LNCAP (cell line): ENCODE measurements at regions not wholly inside any gene's neighbourhood (a gene's known extent, or its start where the extent isn't known, plus 50 kb on each side); places are given as distances from the start of the nearest gene placed in this dataset.

Experiments
- CTCF ChIP-seq: fragments of 450-650 bp; IDR thresholded peaks from 2 replicates; pipeline ENCODE4 v1.5.1; 2017; ENCODE audit warnings: mild to moderate bottlenecking

GRCh38 chr14:47978871-47979270, 303.5 kb upstream of the MDGA2 start:
- TF ChIP-seq CTCF: no peak

GRCh38 chr14:47976139-47976538, 300.7 kb upstream of the MDGA2 start:
- no peak for TF ChIP-seq CTCF

- TF ChIP-seq CTCF: no peak
Observed at GRCh38 chr14:47966076-47966810, 290.8 kb upstream of the MDGA2 start.

- TF ChIP-seq CTCF: no peak
Observed at GRCh38 chr14:47961634-47962033, 286.2 kb upstream of the MDGA2 start.

GRCh38 chr14:47959740-47960139, 284.3 kb upstream of the MDGA2 start:
- no peak for TF ChIP-seq CTCF

- TF ChIP-seq CTCF: no peak
Observed at GRCh38 chr14:47949006-47949405, 273.6 kb upstream of the MDGA2 start.

- TF ChIP-seq CTCF: no peak
Observed at GRCh38 chr14:47935332-47935731, 259.9 kb upstream of the MDGA2 start.

- TF ChIP-seq CTCF: no peak
Observed at GRCh38 chr14:47929334-47929733, 253.9 kb upstream of the MDGA2 start.
